Subcutaneous abdominal adipose tissue (tissue), 5 donors: ENCODE measurements at regions not wholly inside any gene's neighbourhood (a gene's known extent, or its start where the extent isn't known, plus 50 kb on each side); places are given as distances from the start of the nearest gene placed in this dataset.

Source experiments
- H3K27ac ChIP-seq: one replicate; pipeline ENCODE4 v1.7.0; 2013; ENCODE audit warnings: low read depth, mild to moderate bottlenecking, inconsistent platforms, low read length, moderate library complexity
- H3K27me3 ChIP-seq, 5 donors: one replicate each; pipeline ENCODE4 v1.7.0; 2013; ENCODE audit warnings: low read length in 5 of 5, inconsistent platforms in 1 of 5; ENCODE audit not compliant: control insufficient read depth in 5 of 5, insufficient read depth in 4 of 5
- H3K36me3 ChIP-seq, 5 donors: one replicate each; pipeline ENCODE4 v1.7.0; 2013; ENCODE audit warnings: low read length in 5 of 5; ENCODE audit not compliant: control insufficient read depth in 5 of 5, insufficient read depth in 5 of 5
- H3K4me1 ChIP-seq, 5 donors: one replicate each; pipeline ENCODE4 v1.7.0; 2013; ENCODE audit warnings: low read length in 5 of 5, mild to moderate bottlenecking in 3 of 5, moderate library complexity in 1 of 5; ENCODE audit not compliant: control insufficient read depth in 5 of 5, insufficient read depth in 5 of 5
- H3K4me3 ChIP-seq, 5 donors: one replicate each; pipeline ENCODE4 v1.7.0; 2013; ENCODE audit warnings: low read length in 5 of 5, low read depth in 1 of 5
- H3K9ac ChIP-seq, 5 donors: one replicate each; pipeline ENCODE4 v1.7.0; 2013; ENCODE audit warnings: low read length in 5 of 5, mild to moderate bottlenecking in 4 of 5, moderate library complexity in 3 of 5
- H3K9me3 ChIP-seq, 5 donors: one replicate each; pipeline ENCODE4 v1.7.0; 2013; ENCODE audit warnings: low read length in 5 of 5; ENCODE audit not compliant: control insufficient read depth in 5 of 5
- donor health status: healthy.
- donor health status: healthy.
- donor health status: healthy.
- donor health status: healthy.
- donor health status: healthy.

- H3K27ac ChIP-seq = no peak overlapping the region
- no peaks in the 10 kb centered on the region for H3K36me3 ChIP-seq
- no peak overlapping the region for H3K9ac ChIP-seq
- H3K27me3 ChIP-seq = no peaks in the 10 kb centered on the region
- peaks cover 0 to 10% (median 7%) of the 10 kb centered on the region in 5 donors for H3K4me1 ChIP-seq
- H3K9me3 ChIP-seq = peaks cover 0 to 5% (median 0%) of the 10 kb centered on the region in 5 donors
- H3K4me3 ChIP-seq = no peak overlapping the region
Observed at GRCh38 chr2:195594248-195594647, 62.8 kb upstream of the SLC39A10 start.

DNA sequence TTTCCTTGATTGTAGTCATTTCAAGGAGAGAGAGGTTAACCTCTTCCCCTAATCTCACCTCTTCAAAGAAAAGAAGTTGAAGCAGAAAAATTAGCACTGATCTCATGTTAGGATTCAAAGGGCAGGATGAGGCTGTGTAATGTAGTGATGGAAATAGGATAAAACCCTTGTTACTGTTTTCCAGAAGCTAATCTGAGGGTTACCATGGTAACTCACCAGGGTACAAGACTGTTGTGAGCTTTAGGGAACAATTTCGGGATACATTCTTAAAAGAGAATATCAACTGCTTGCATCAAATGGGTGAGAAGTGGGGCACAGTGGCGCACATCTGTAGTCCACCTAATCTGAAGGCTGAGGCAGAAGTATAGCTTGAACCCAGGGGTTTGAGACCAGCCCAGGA, 64.9 kb upstream of the SLC39A10 start:
- Histone ChIP-seq H3K9ac (no peak overlapping the region), H3K27me3 (no peaks in the 10 kb centered on the region), H3K36me3 (no peaks in the 10 kb centered on the region), H3K27ac (no peak overlapping the region), H3K4me3 (no peak overlapping the region), H3K4me1 (peaks cover 0 to 10% (median 7%) of the 10 kb centered on the region in 5 donors), H3K9me3 (peaks cover 0 to 5% (median 0%) of the 10 kb centered on the region in 5 donors)

DNA sequence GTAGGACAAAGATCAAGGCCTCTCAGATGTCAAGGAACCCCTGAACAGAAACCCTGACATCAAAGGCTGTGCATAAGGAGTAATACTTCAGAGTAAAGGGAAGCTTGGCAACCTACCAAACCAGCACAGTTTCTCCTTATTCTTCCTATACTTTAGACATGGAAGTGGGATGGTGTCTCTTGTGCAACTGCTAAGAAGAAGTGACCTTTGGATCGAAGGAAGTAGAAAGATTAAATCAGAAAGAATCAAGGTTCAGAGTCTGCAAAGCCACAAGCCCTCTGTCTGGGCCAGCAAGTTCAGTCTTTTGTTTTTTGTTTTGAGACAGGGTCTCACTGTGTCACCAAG, 66.2 kb upstream of the SLC39A10 start:
- H3K27ac ChIP-seq = no peak overlapping the region
- peaks cover 0 to 10% (median 7%) of the 10 kb centered on the region in 5 donors for H3K4me1 ChIP-seq
- peaks cover 0 to 5% (median 0%) of the 10 kb centered on the region in 5 donors for H3K9me3 ChIP-seq
- H3K36me3 ChIP-seq = no peaks in the 10 kb centered on the region
- no peaks in the 10 kb centered on the region for H3K27me3 ChIP-seq
- no peak overlapping the region for H3K9ac ChIP-seq
- no peak overlapping the region for H3K4me3 ChIP-seq

GRCh38 chr2:195590199-195590860, 66.7 kb upstream of the SLC39A10 start:
- Histone ChIP-seq H3K4me1 (peaks cover 0 to 8% (median 7%) of the 10 kb centered on the region in 5 donors), H3K9me3 (no peaks in the 10 kb centered on the region), H3K36me3 (no peaks in the 10 kb centered on the region), H3K4me3 (no peak overlapping the region), H3K27ac (no peak overlapping the region), H3K27me3 (no peaks in the 10 kb centered on the region), H3K9ac (no peak overlapping the region)

GRCh38 chr2:195587966-195588365, 69.1 kb upstream of the SLC39A10 start:
- Histone ChIP-seq H3K27me3 (no peaks in the 10 kb centered on the region), H3K27ac (no peak overlapping the region), H3K9me3 (no peaks in the 10 kb centered on the region)

DNA sequence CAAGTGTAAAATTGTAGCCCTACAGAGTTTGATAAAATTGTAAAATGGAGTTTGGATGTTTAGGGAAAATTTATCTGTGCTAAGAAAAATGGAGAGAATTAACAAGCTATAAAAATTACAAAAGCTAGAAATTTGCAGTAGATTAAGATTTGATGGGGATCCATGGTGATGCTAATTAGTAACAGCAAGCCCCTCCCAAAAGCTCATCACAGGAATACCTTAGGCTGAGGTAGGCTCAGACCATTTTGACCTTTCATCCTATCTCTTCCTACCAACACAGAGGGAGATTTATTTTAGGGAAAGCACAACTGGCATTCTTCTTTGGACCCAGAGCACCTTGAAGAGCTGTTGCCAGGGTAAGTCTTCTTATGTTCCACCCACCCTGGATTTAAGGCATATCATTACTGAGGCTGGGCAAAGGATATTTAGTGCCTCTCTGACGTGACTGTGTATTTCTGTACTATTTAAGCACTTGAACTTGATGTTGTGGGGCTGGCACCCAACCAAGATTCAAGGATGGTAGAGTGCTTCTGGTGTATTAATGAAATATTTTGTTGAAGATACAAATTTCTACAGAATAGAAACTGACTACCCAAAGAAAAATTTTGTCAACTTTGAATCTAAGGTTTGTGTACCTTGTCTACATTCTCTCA, 70.8 kb upstream of the SLC39A10 start:
- Histone ChIP-seq H3K4me1 (peaks cover 0 to 8% (median 7%) of the 10 kb centered on the region in 5 donors), H3K9me3 (no peaks in the 10 kb centered on the region), H3K4me3 (no peak overlapping the region), H3K9ac (no peak overlapping the region), H3K27ac (no peak overlapping the region), H3K27me3 (no peaks in the 10 kb centered on the region), H3K36me3 (no peaks in the 10 kb centered on the region)

More at GRCh38 chr2:195587966-195588365, 69.1 kb upstream of the SLC39A10 start:
- H3K36me3 ChIP-seq = no peaks in the 10 kb centered on the region
- no peak overlapping the region for H3K4me3 ChIP-seq
- H3K9ac ChIP-seq = no peak overlapping the region
- peaks cover 0 to 8% (median 7%) of the 10 kb centered on the region in 5 donors for H3K4me1 ChIP-seq

DNA sequence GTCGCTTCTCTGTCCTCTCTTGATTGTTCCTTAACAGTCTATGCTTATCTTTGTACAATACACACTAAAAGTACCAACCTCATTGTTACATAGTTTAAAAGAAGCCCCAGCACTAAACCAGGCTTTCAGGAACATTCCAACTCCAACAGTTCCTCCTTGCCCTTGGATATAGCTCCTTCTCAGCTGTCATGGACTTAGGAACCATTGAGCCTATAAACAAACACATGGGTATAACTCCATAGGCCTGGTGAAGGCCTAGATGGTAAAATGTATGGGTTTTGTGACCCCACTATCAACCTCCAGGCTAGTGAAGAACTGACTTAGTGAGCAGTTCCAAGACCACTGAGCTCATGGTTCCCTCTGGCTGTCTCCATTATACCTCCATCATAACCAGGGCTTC, 74.8 kb upstream of the SLC39A10 start:
- Histone ChIP-seq H3K9me3 (no peaks in the 10 kb centered on the region), H3K36me3 (no peaks in the 10 kb centered on the region), H3K4me3 (no peak overlapping the region), H3K27ac (no peak overlapping the region), H3K4me1 (peaks cover 0 to 9% (median 0%) of the 10 kb centered on the region in 5 donors), H3K27me3 (no peaks in the 10 kb centered on the region), H3K9ac (no peak overlapping the region)

DNA sequence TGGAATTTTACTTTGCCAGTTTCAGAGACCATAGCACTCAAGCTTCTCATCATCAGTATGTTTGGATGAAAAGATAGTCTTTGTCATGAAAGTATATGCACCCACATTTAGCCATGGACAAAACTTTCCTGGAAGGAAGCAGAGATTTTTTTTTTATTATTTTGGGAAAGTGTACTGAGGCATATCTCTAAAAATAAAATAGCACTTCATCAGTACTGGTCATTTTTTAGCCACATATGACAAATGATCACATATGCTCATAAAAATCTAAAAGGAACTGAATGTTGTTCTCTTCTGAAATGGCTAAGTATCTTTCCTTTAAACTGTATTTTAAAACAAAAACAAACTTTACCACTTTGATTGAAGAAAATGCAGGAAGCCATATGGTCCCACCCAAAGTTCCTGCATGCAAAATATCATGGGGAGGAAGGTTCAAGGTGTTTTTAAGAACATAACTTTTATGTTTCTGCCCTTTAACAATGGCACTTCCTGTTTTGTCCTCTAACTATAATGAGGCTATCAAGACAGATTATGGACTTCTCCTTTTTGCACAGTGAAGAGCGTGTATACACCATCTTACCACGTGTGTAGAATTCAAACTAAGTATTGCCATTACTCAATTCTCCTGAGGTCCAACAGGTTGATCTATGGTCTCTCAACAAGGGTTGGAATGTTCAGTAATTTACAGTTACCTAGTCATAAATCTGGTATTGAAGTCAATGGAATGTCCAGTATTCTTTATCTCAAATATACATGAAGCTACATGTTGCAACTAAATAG, 77.1 kb upstream of the SLC39A10 start:
- Histone ChIP-seq H3K9me3 (no peaks in the 10 kb centered on the region), H3K4me3 (no peak overlapping the region), H3K4me1 (peaks cover 0 to 15% (median 4%) of the 10 kb centered on the region in 5 donors), H3K36me3 (no peaks in the 10 kb centered on the region), H3K9ac (no peak overlapping the region), H3K27ac (no peak overlapping the region), H3K27me3 (no peaks in the 10 kb centered on the region)

- Histone ChIP-seq H3K4me1 (peaks cover 0 to 15% (median 4%) of the 10 kb centered on the region in 5 donors), H3K9ac (no peak overlapping the region), H3K9me3 (no peaks in the 10 kb centered on the region), H3K27me3 (no peaks in the 10 kb centered on the region), H3K36me3 (no peaks in the 10 kb centered on the region), H3K27ac (no peak overlapping the region), H3K4me3 (no peak overlapping the region)
Observed at GRCh38 chr2:195575879-195576401, 81.1 kb upstream of the SLC39A10 start.

DNA sequence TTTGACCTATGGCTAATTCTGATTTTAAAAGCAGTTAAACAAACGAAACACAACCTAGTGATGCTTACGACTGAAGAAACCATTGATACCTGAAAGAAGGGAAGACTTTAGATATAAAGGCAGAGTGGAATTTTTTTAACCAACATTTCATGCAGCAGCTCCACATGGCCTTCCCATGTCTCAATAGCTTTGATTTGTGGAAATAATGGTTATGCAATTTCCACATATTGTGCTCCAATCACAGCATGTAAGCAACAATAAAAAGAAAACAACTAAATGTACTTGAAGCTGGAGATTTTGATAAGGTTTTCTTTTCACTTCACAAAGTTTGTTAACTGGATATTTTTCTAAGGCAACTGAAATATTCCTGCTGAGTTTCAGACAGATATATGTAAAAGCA, 82.0 kb upstream of the SLC39A10 start:
- Histone ChIP-seq H3K27ac (no peak overlapping the region), H3K4me3 (no peak overlapping the region), H3K27me3 (no peaks in the 10 kb centered on the region), H3K9me3 (no peaks in the 10 kb centered on the region), H3K9ac (no peak overlapping the region), H3K36me3 (no peaks in the 10 kb centered on the region), H3K4me1 (peaks cover 0 to 12% (median 4%) of the 10 kb centered on the region in 5 donors)
